ENCODE measurements at regions not wholly inside any gene's neighbourhood (a gene's known extent, or its start where the extent isn't known, plus 50 kb on each side); places are given as distances from the start of the nearest gene placed in this dataset.
A peak's percentile ranks its signal among the peaks of the same experiment; 100 is the strongest.
"Not testable (repeated sequence)": the region's sequence is repeated elsewhere in the genome, so short reads cannot be mapped to it uniquely, and the experiment has no call there.

- in situ Hi-C loops (cut with HindIII; ENCODE audit: low pct_unique_long_range_greater_than_20kb, low sequenced_read_pairs): no loop called here
- peak; percentile 1 for DNase-seq (ENCODE audit: low read depth, low spot score)
These were observed 475.4 kb upstream of the RPS6KA3 start for GRCh38 chrX:20742106-20742505.

- in situ Hi-C loops (cut with HindIII; ENCODE audit: low pct_unique_long_range_greater_than_20kb, low sequenced_read_pairs): no loop called here
These were observed 473.7 kb upstream of the RPS6KA3 start for GRCh38 chrX:20740443-20740842.

GRCh38 chrX:20739038-20739745 lies 472.5 kb upstream of the RPS6KA3 start:
- in situ Hi-C loops (cut with HindIII; ENCODE audit: low pct_unique_long_range_greater_than_20kb, low sequenced_read_pairs): no loop called here
- DNase-seq (ENCODE audit: low read depth, low spot score): no peak

More at GRCh38 chrX:20740443-20740842, 473.7 kb upstream of the RPS6KA3 start:
- DNase-seq (ENCODE audit: low read depth, low spot score): peak; percentile 7

GRCh38 chrX:20729416-20729815 lies 462.7 kb upstream of the RPS6KA3 start:
- DNase-seq (ENCODE audit: low read depth, low spot score): no peak
- in situ Hi-C loops (cut with HindIII; ENCODE audit: low pct_unique_long_range_greater_than_20kb, low sequenced_read_pairs): no loop called here

- in situ Hi-C loops (cut with HindIII; ENCODE audit: low pct_unique_long_range_greater_than_20kb, low sequenced_read_pairs): no loop called here
- DNase-seq (ENCODE audit: low read depth, low spot score): no peak
These were observed 460.7 kb upstream of the RPS6KA3 start for GRCh38 chrX:20727447-20727846.

- DNase-seq (ENCODE audit: low read depth, low spot score): no peak
- in situ Hi-C loops (cut with HindIII; ENCODE audit: low pct_unique_long_range_greater_than_20kb, low sequenced_read_pairs): no loop called here
These were observed 454.4 kb upstream of the RPS6KA3 start for GRCh38 chrX:20720954-20721626.

- in situ Hi-C loops (cut with HindIII; ENCODE audit: low pct_unique_long_range_greater_than_20kb, low sequenced_read_pairs): no loop called here
- DNase-seq (ENCODE audit: low read depth, low spot score): no peak
These were observed 452.1 kb upstream of the RPS6KA3 start for GRCh38 chrX:20718592-20719380.

- DNase-seq (ENCODE audit: low read depth, low spot score): no peak
- in situ Hi-C loops (cut with HindIII; ENCODE audit: low pct_unique_long_range_greater_than_20kb, low sequenced_read_pairs): no loop called here
These were observed 448.5 kb upstream of the RPS6KA3 start for GRCh38 chrX:20715176-20715575.

GRCh38 chrX:20712811-20713210 lies 446.1 kb upstream of the RPS6KA3 start:
- DNase-seq (ENCODE audit: low read depth, low spot score): no peak
- in situ Hi-C loops (cut with HindIII; ENCODE audit: low pct_unique_long_range_greater_than_20kb, low sequenced_read_pairs): no loop called here

- no peak for DNase-seq (ENCODE audit: low read depth, low spot score)
- in situ Hi-C loops (cut with HindIII; ENCODE audit: low pct_unique_long_range_greater_than_20kb, low sequenced_read_pairs): no loop called here
These were observed 444.7 kb upstream of the RPS6KA3 start for GRCh38 chrX:20711366-20711765.

- in situ Hi-C loops (cut with HindIII; ENCODE audit: low pct_unique_long_range_greater_than_20kb, low sequenced_read_pairs): no loop called here
These were observed 426.4 kb upstream of the RPS6KA3 start for GRCh38 chrX:20693078-20693477.

GRCh38 chrX:20686256-20686655 lies 419.5 kb upstream of the RPS6KA3 start:
- in situ Hi-C loops (cut with HindIII; ENCODE audit: low pct_unique_long_range_greater_than_20kb, low sequenced_read_pairs): no loop called here
- DNase-seq (ENCODE audit: low read depth, low spot score): no peak

More at GRCh38 chrX:20693078-20693477, 426.4 kb upstream of the RPS6KA3 start:
- no peak for DNase-seq (ENCODE audit: low read depth, low spot score)

GRCh38 chrX:20685652-20686051 lies 418.9 kb upstream of the RPS6KA3 start:
- in situ Hi-C loops (cut with HindIII; ENCODE audit: low pct_unique_long_range_greater_than_20kb, low sequenced_read_pairs): no loop called here
- DNase-seq (ENCODE audit: low read depth, low spot score): no peak

- no peak for DNase-seq (ENCODE audit: low read depth, low spot score)
- in situ Hi-C loops (cut with HindIII; ENCODE audit: low pct_unique_long_range_greater_than_20kb, low sequenced_read_pairs): no loop called here
These were observed 415.0 kb upstream of the RPS6KA3 start for GRCh38 chrX:20681683-20682082.

GRCh38 chrX:20680998-20681397 lies 414.3 kb upstream of the RPS6KA3 start:
- DNase-seq (ENCODE audit: low read depth, low spot score): peak; percentile 2
- in situ Hi-C loops (cut with HindIII; ENCODE audit: low pct_unique_long_range_greater_than_20kb, low sequenced_read_pairs): no loop called here

GRCh38 chrX:20672476-20672875 lies 405.8 kb upstream of the RPS6KA3 start:
- DNase-seq (ENCODE audit: low read depth, low spot score): no peak
- in situ Hi-C loops (cut with HindIII; ENCODE audit: low pct_unique_long_range_greater_than_20kb, low sequenced_read_pairs): no loop called here

- in situ Hi-C loops (cut with HindIII; ENCODE audit: low pct_unique_long_range_greater_than_20kb, low sequenced_read_pairs); DNase-seq (ENCODE audit: low read depth, low spot score): not testable (repeated sequence)
These were observed 405.0 kb upstream of the RPS6KA3 start for GRCh38 chrX:20671746-20672145.

- DNase-seq (ENCODE audit: low read depth, low spot score): no peak
- in situ Hi-C loops (cut with HindIII; ENCODE audit: low pct_unique_long_range_greater_than_20kb, low sequenced_read_pairs): no loop called here
These were observed 403.9 kb upstream of the RPS6KA3 start for GRCh38 chrX:20670611-20671010.
